T-helper 1 cell (primary cell): ENCODE measurements at regions not wholly inside any gene's neighbourhood (a gene's known extent, or its start where the extent isn't known, plus 50 kb on each side); places are given as distances from the start of the nearest gene placed in this dataset.

Source experiments
- DNase-seq, 5 donors: peaks; one replicate each; pipeline ENCODE4 v3.0.0-alpha.2; 2012 to 2020

- DNase-seq, result no peak
Measured at GRCh38 chr1:232518349-232518748, 111.6 kb downstream of the SIPA1L2 start.

- DNase-seq, result no peak
Measured at GRCh38 chr1:232517204-232517603, 112.7 kb downstream of the SIPA1L2 start.

- no peak for DNase-seq
Measured at GRCh38 chr1:232515706-232516105, 114.2 kb downstream of the SIPA1L2 start.

GRCh38 chr1:232512712-232513111, 117.2 kb downstream of the SIPA1L2 start:
- DNase-seq, result no peak

- no peak for DNase-seq
Measured at GRCh38 chr1:232511172-232511571, 118.8 kb downstream of the SIPA1L2 start.

- DNase-seq, result no peak
Measured at GRCh38 chr1:232510367-232511110, 119.4 kb downstream of the SIPA1L2 start.

GRCh38 chr1:232509570-232509969, 120.4 kb downstream of the SIPA1L2 start:
- no peak for DNase-seq

- no peak for DNase-seq
Measured at GRCh38 chr1:232508130-232508701, 121.7 kb downstream of the SIPA1L2 start.

- DNase-seq, result no peak
Measured at GRCh38 chr1:232507571-232507970, 122.4 kb downstream of the SIPA1L2 start.

- no peak for DNase-seq
Measured at GRCh38 chr1:232505884-232506283, 124.0 kb downstream of the SIPA1L2 start.

- no peak for DNase-seq
Measured at GRCh38 chr1:232504651-232505050, 125.3 kb downstream of the SIPA1L2 start.

GRCh38 chr1:232503497-232503896, 126.4 kb downstream of the SIPA1L2 start:
- no peak for DNase-seq

- no peak for DNase-seq
Measured at GRCh38 chr1:232501854-232502253, 128.1 kb downstream of the SIPA1L2 start.

- no peak for DNase-seq
Measured at GRCh38 chr1:232499188-232499587, 130.7 kb downstream of the SIPA1L2 start.

- DNase-seq, result no peak
Measured at GRCh38 chr1:232493869-232494268, 136.1 kb downstream of the SIPA1L2 start.

GRCh38 chr1:232489256-232489655, 140.7 kb downstream of the SIPA1L2 start:
- DNase-seq, result no peak

- no peak for DNase-seq
Measured at GRCh38 chr1:232487236-232487635, 142.7 kb downstream of the SIPA1L2 start.

GRCh38 chr1:232486454-232487207, 143.3 kb downstream of the SIPA1L2 start:
- DNase-seq, result no peak

- DNase-seq, result no peak
Measured at GRCh38 chr1:232486006-232486405, 143.9 kb downstream of the SIPA1L2 start.

- no peak for DNase-seq
Measured at GRCh38 chr1:232484856-232485255, 145.1 kb downstream of the SIPA1L2 start.

- DNase-seq, result no peak
Measured at GRCh38 chr1:232483826-232484225, 146.1 kb downstream of the SIPA1L2 start.

- no peak for DNase-seq
Measured at GRCh38 chr1:232481091-232481490, 148.8 kb downstream of the SIPA1L2 start.

- no peak for DNase-seq
Measured at GRCh38 chr1:232477728-232478127, 152.2 kb downstream of the SIPA1L2 start.

GRCh38 chr1:232476538-232476950, 153.4 kb downstream of the SIPA1L2 start:
- no peak for DNase-seq
